HEK293 (cell line): ENCODE measurements at regions not wholly inside any gene's neighbourhood (a gene's known extent, or its start where the extent isn't known, plus 50 kb on each side); places are given as distances from the start of the nearest gene placed in this dataset.

Source experiments
- CTCF ChIA-PET: fragments of 350-600 bp; formaldehyde crosslinking; extraction: SDS; loops from one replicate; lab custom pipeline; 2021; ENCODE audit warnings: antibody characterized with exemption; lab: Yijun Ruan, JAX
- POLR2A ChIA-PET: fragments of 300-600 bp; formaldehyde crosslinking; extraction: SDS; loops from one replicate; lab custom pipeline; 2020; ENCODE audit warnings: antibody characterized with exemption, inconsistent platforms; lab: Yijun Ruan, JAX
- H3K27ac ChIP-seq: fragments of 200-500 bp; sonication (Bioruptor generic); 2 replicates; pipeline ENCODE4 v1.5.1; 2014; ENCODE audit warnings: low read depth, low read length, control low read depth, inconsistent platforms; ENCODE audit errors: extremely low read depth
- H3K36me3 ChIP-seq, 2 experiments: fragments of 200-500 bp in 1 of 2; sonication (Bioruptor generic) in 1 of 2; 1 replicate in 1 of 2; 2 replicates in 1 of 2; pipeline ENCODE4 v1.5.1; 2014 to 2017; ENCODE audit warnings: inconsistent platforms in 2 of 2, low read length in 2 of 2; ENCODE audit not compliant: control insufficient read depth in 2 of 2, insufficient read depth in 1 of 2
- H3K4me1 ChIP-seq: fragments of 200-500 bp; sonication (Bioruptor generic); 2 replicates; pipeline ENCODE4 v1.5.1; 2014; ENCODE audit warnings: mild to moderate bottlenecking, low read length, inconsistent platforms; ENCODE audit not compliant: control insufficient read depth, insufficient read depth
- H3K4me3 ChIP-seq: 2 replicates; pipeline ENCODE4 v1.5.1; 2011; ENCODE audit warnings: low read depth, mild to moderate bottlenecking, control low read depth, low read length, moderate library complexity
- H3K9me3 ChIP-seq: fragments of 200-500 bp; sonication (Bioruptor generic); 2 replicates; pipeline ENCODE4 v1.5.1; 2014; ENCODE audit warnings: low read depth, low read length, inconsistent platforms; ENCODE audit not compliant: control insufficient read depth, insufficient read depth
- GLI4 ChIP-seq: fragments of 450-650 bp; formaldehyde crosslinking; IDR thresholded peaks from 2 replicates; pipeline ENCODE4 v1.5.1; 2016; ENCODE audit warnings: missing biosample characterization, missing genetic modification characterization
- IKZF3 ChIP-seq: fragments of 450-650 bp; IDR thresholded peaks from 2 replicates; pipeline ENCODE4 v1.5.0; 2018; ENCODE audit warnings: missing biosample characterization, mild to moderate bottlenecking, missing genetic modification characterization, moderate library complexity
- PRDM6 ChIP-seq: fragments of 450-650 bp; formaldehyde crosslinking; IDR thresholded peaks from 2 replicates; pipeline ENCODE4 v1.5.1; 2017; ENCODE audit warnings: missing biosample characterization, missing genetic modification characterization
- RBAK ChIP-seq: fragments of 450-650 bp; formaldehyde crosslinking; IDR thresholded peaks from 2 replicates; pipeline ENCODE4 v1.5.1; 2016; ENCODE audit warnings: missing biosample characterization, missing genetic modification characterization
- TSHZ1 ChIP-seq: fragments of 450-650 bp; formaldehyde crosslinking; IDR thresholded peaks from 2 replicates; pipeline ENCODE4 v1.5.1; 2016; ENCODE audit warnings: missing biosample characterization, missing genetic modification characterization, borderline replicate concordance
- ZBTB10 ChIP-seq: fragments of 450-650 bp; formaldehyde crosslinking; IDR thresholded peaks from 2 replicates; pipeline ENCODE4 v1.5.1; 2016; ENCODE audit warnings: missing biosample characterization, missing genetic modification characterization
- ZBTB44 ChIP-seq: fragments of 450-650 bp; IDR thresholded peaks from 2 replicates; pipeline ENCODE4 v1.5.1; 2018; ENCODE audit warnings: missing biosample characterization, mild to moderate bottlenecking, missing genetic modification characterization
- ZFP3 ChIP-seq: fragments of 450-650 bp; formaldehyde crosslinking; IDR thresholded peaks from 2 replicates; pipeline ENCODE4 v1.5.1; 2016; ENCODE audit warnings: low read depth, missing biosample characterization, missing genetic modification characterization
- ZIC2 ChIP-seq: fragments of 450-650 bp; formaldehyde crosslinking; IDR thresholded peaks from 2 replicates; pipeline ENCODE4 v1.5.1; 2016; ENCODE audit warnings: missing biosample characterization, missing genetic modification characterization
- ZNF132 ChIP-seq: fragments of 450-650 bp; formaldehyde crosslinking; IDR thresholded peaks from 2 replicates; pipeline ENCODE4 v1.5.1; 2017; ENCODE audit warnings: missing biosample characterization, missing genetic modification characterization, borderline replicate concordance
- ZNF501 ChIP-seq: fragments of 450-650 bp; formaldehyde crosslinking; IDR thresholded peaks from 2 replicates; pipeline ENCODE4 v1.5.1; 2016; ENCODE audit warnings: missing biosample characterization, missing genetic modification characterization
- ZNF560 ChIP-seq: fragments of 450-650 bp; formaldehyde crosslinking; IDR thresholded peaks from 2 replicates; pipeline ENCODE4 v1.5.1; 2017; ENCODE audit warnings: missing biosample characterization, missing genetic modification characterization, borderline replicate concordance
- ZNF629 ChIP-seq: fragments of 450-650 bp; formaldehyde crosslinking; IDR thresholded peaks from 2 replicates; pipeline ENCODE4 v1.5.1; 2017; ENCODE audit warnings: missing biosample characterization, missing genetic modification characterization
- ZNF639 ChIP-seq: fragments of 450-650 bp; formaldehyde crosslinking; IDR thresholded peaks from 2 replicates; pipeline ENCODE4 v1.5.1; 2016; ENCODE audit warnings: missing biosample characterization, missing genetic modification characterization
- ZNF658 ChIP-seq: fragments of 450-650 bp; formaldehyde crosslinking; IDR thresholded peaks from 2 replicates; pipeline ENCODE4; 2016; ENCODE audit warnings: missing biosample characterization, missing genetic modification characterization
- ZNF660 ChIP-seq: fragments of 450-650 bp; IDR thresholded peaks from 2 replicates; pipeline ENCODE4 v1.5.1; 2018; ENCODE audit warnings: missing biosample characterization, mild to moderate bottlenecking, missing genetic modification characterization
- ZNF791 ChIP-seq: fragments of 450-650 bp; formaldehyde crosslinking; IDR thresholded peaks from 2 replicates; pipeline ENCODE4 v1.5.1; 2016; ENCODE audit warnings: missing biosample characterization, missing genetic modification characterization
- ZSCAN16 ChIP-seq: fragments of 450-650 bp; formaldehyde crosslinking; IDR thresholded peaks from 2 replicates; pipeline ENCODE4 v1.5.1; 2016; ENCODE audit warnings: missing biosample characterization, missing genetic modification characterization

GRCh38 chr4:123215536-123215935, 181.1 kb upstream of the SPRY1 start:
- Histone ChIP-seq H3K4me3 (no peak overlapping the region), H3K4me1 (peaks cover 4% of the 10 kb centered on the region), H3K27ac (no peak overlapping the region), H3K9me3 (no peaks in the 10 kb centered on the region), H3K36me3 (no peaks in the 10 kb centered on the region)
- ChIA-PET POLR2A (no interaction called here), CTCF (no interaction called here)
- no peak for TF ChIP-seq ZNF501 (tag by site-specific recombination)

- Histone ChIP-seq H3K4me3 (no peak overlapping the region), H3K36me3 (no peaks in the 10 kb centered on the region), H3K4me1 (peaks cover 4% of the 10 kb centered on the region), H3K9me3 (no peaks in the 10 kb centered on the region), H3K27ac (no peak overlapping the region)
- CTCF ChIA-PET: no interaction called here
- TF ChIP-seq ZIC2 (tag by site-specific recombination) (no peak), IKZF3 (tag by site-specific recombination) (no peak), ZBTB44 (tag by site-specific recombination) (no peak), ZNF132 (tag by site-specific recombination) (no peak), TSHZ1 (tag by site-specific recombination) (no peak), ZNF658 (tag by site-specific recombination) (no peak)
- POLR2A ChIA-PET: no interaction called here
Measured at GRCh38 chr4:123216543-123216942, 180.1 kb upstream of the SPRY1 start.

GRCh38 chr4:123216946-123217345, 179.6 kb upstream of the SPRY1 start:
- CTCF ChIA-PET: no interaction called here
- H3K4me1 ChIP-seq: peaks cover 4% of the 10 kb centered on the region
- peak; percentile 33; the same call in 1 of the 2 replicates for TF ChIP-seq ZSCAN16
- no peak for TF ChIP-seq RBAK (tag by site-specific recombination)
- H3K9me3 ChIP-seq: no peaks in the 10 kb centered on the region
- no peak overlapping the region for H3K27ac ChIP-seq
- H3K4me3 ChIP-seq: no peak overlapping the region
- no peaks in the 10 kb centered on the region for H3K36me3 ChIP-seq
- POLR2A ChIA-PET: no interaction called here

- Histone ChIP-seq H3K9me3 (no peaks in the 10 kb centered on the region), H3K4me3 (no peak overlapping the region), H3K36me3 (no peaks in the 10 kb centered on the region), H3K4me1 (peaks cover 4% of the 10 kb centered on the region), H3K27ac (no peak overlapping the region)
- POLR2A ChIA-PET: no interaction called here
- CTCF ChIA-PET: no interaction called here
- TF ChIP-seq ZNF639 (tag by site-specific recombination) (no peak), ZNF560 (no peak), GLI4 (tag by site-specific recombination) (no peak), ZNF791 (no peak), ZNF660 (tag by site-specific recombination) (peak; percentile 80), ZBTB10 (no peak), ZFP3 (tag by site-specific recombination) (no peak), PRDM6 (tag by site-specific recombination) (peak; percentile 57; the same call in 1 of the 2 replicates), ZNF629 (peak; percentile 72), ZIC2 (tag by site-specific recombination) (0 out of 2 replicates have a peak, but pooled peaks have one; percentile 28)
Measured at GRCh38 chr4:123217664-123218063, 178.9 kb upstream of the SPRY1 start.
